Thoracic aorta (tissue), 2 donors: ENCODE measurements at regions not wholly inside any gene's neighbourhood (a gene's known extent, or its start where the extent isn't known, plus 50 kb on each side); places are given as distances from the start of the nearest gene placed in this dataset.

Source experiments
- ATAC-seq: fragments of 150-250 bp; one replicate; pipeline ENCODE4 v1.8.0; 2017; ENCODE audit warnings: low read depth; ENCODE audit not compliant: insufficient number of reproducible peaks, low FRiP score
- DNase-seq: peaks from one replicate; pipeline ENCODE4 v3.0.0-alpha.2; 2020; ENCODE audit warnings: low spot score
- H3K27ac ChIP-seq, 2 donors: fragments of 200-600 bp; sonication (generic); 1 replicate in 1 of 2; 2 replicates in 1 of 2; pipeline ENCODE4 v1.5.1; 2016; ENCODE audit warnings: mild to moderate bottlenecking in 2 of 2, moderate library complexity in 2 of 2
- H3K27me3 ChIP-seq: fragments of 200-600 bp; sonication (generic); replicated peaks from 2 replicates; pipeline ENCODE4 v1.6.0; 2016; ENCODE audit warnings: mild to moderate bottlenecking; ENCODE audit not compliant: insufficient read depth
- H3K36me3 ChIP-seq: fragments of 200-600 bp; sonication (generic); one replicate; pipeline ENCODE4 v1.5.1; 2016
- H3K4me1 ChIP-seq, 2 donors: fragments of 200-600 bp; sonication (generic); 1 replicate in 1 of 2; 2 replicates in 1 of 2; pipeline versions ENCODE4 v1.5.1 to v1.6.0; 2016; ENCODE audit warnings: low read depth in 2 of 2, mild to moderate bottlenecking in 1 of 2; ENCODE audit not compliant: control insufficient read depth in 1 of 2
- H3K4me3 ChIP-seq: fragments of 200-600 bp; sonication (generic); 2 replicates; pipeline ENCODE4 v1.5.1; 2016; ENCODE audit warnings: mild to moderate bottlenecking
- H3K9me3 ChIP-seq: fragments of 200-600 bp; sonication (generic); 2 replicates; pipeline ENCODE4 v1.5.1; 2016
- CTCF ChIP-seq: fragments of 200-600 bp; sonication (generic); IDR thresholded peaks from one replicate; pipeline ENCODE4 v1.5.1; 2019; ENCODE audit warnings: antibody characterized with exemption

- ATAC-seq (no peak), DNase-seq (no peak)
- no peak overlapping the region for H3K27ac ChIP-seq
- H3K4me1 ChIP-seq = no peaks in the 10 kb centered on the region
- no peaks in the 10 kb centered on the region for H3K36me3 ChIP-seq
- H3K27me3 ChIP-seq = no peaks in the 10 kb centered on the region
- no peak overlapping the region for H3K4me3 ChIP-seq
- H3K9me3 ChIP-seq = no peaks in the 10 kb centered on the region
- no peak for TF ChIP-seq CTCF
These were observed 64.2 kb upstream of the BTN3A2 start for GRCh38 chr6:26300828-26301227.

- Histone ChIP-seq H3K9me3 (no peaks in the 10 kb centered on the region), H3K27me3 (no peaks in the 10 kb centered on the region), H3K4me3 (no peak overlapping the region), H3K27ac (no peak overlapping the region), H3K4me1 (no peaks in the 10 kb centered on the region), H3K36me3 (no peaks in the 10 kb centered on the region)
- DNase-seq (no peak), ATAC-seq (no peak)
- no peak for TF ChIP-seq CTCF
These were observed 63.4 kb upstream of the BTN3A2 start for GRCh38 chr6:26301638-26302037.

GRCh38 chr6:26302941-26303559 is 61.9 kb upstream of the BTN3A2 start:
- Histone ChIP-seq H3K27ac (no peak overlapping the region), H3K27me3 (no peaks in the 10 kb centered on the region), H3K4me3 (no peak overlapping the region), H3K36me3 (no peaks in the 10 kb centered on the region), H3K4me1 (no peaks in the 10 kb centered on the region), H3K9me3 (no peaks in the 10 kb centered on the region)
- no peak for TF ChIP-seq CTCF
- no peak for ATAC-seq
- DNase-seq = no peak

- DNase-seq (no peak), ATAC-seq (no peak)
- Histone ChIP-seq H3K36me3 (no peaks in the 10 kb centered on the region), H3K9me3 (no peaks in the 10 kb centered on the region), H3K4me1 (no peaks in the 10 kb centered on the region), H3K4me3 (peak overlapping the region; percentile 69), H3K27ac (peak overlapping the region in 1 of 2 donors; percentile 38), H3K27me3 (no peaks in the 10 kb centered on the region)
- TF ChIP-seq CTCF = no peak
These were observed 60.7 kb upstream of the BTN3A2 start for GRCh38 chr6:26304213-26304796.

- no peaks in the 10 kb centered on the region for H3K4me1 ChIP-seq
- ATAC-seq (no peak), DNase-seq (no peak)
- H3K4me3 ChIP-seq = peak overlapping the region; percentile 69
- no peaks in the 10 kb centered on the region for H3K27me3 ChIP-seq
- H3K9me3 ChIP-seq = no peaks in the 10 kb centered on the region
- no peaks in the 10 kb centered on the region for H3K36me3 ChIP-seq
- TF ChIP-seq CTCF = no peak
- H3K27ac ChIP-seq = peak overlapping the region; percentile 38 to 40
These were observed 60.0 kb upstream of the BTN3A2 start for GRCh38 chr6:26304797-26305640.
